Hepatocyte (in vitro differentiated cells): ENCODE measurements at regions not wholly inside any gene's neighbourhood (a gene's known extent, or its start where the extent isn't known, plus 50 kb on each side); places are given as distances from the start of the nearest gene placed in this dataset.

ENCODE experiments used
- DNase-seq: peaks from one replicate; pipeline ENCODE4 v3.0.0-alpha.2; 2016; ENCODE audit warnings: low spot score
- H2AFZ ChIP-seq: fragments of 200-600 bp; sonication (generic); 2 replicates; pipeline ENCODE4 v1.6.0; 2016; ENCODE audit warnings: antibody characterized with exemption, mild to moderate bottlenecking
- H3K27ac ChIP-seq: fragments of 200-600 bp; sonication (generic); 2 replicates; pipeline ENCODE4 v1.5.1; 2016; ENCODE audit warnings: mild to moderate bottlenecking
- H3K27me3 ChIP-seq: fragments of 200-600 bp; sonication (generic); 2 replicates; pipeline ENCODE4 v1.6.1; 2016
- H3K36me3 ChIP-seq: fragments of 200-600 bp; sonication (generic); replicated peaks from 2 replicates; pipeline ENCODE4 v1.5.1; 2016; ENCODE audit warnings: low read depth; ENCODE audit not compliant: insufficient read depth
- H3K4me1 ChIP-seq: fragments of 200-600 bp; sonication (generic); 2 replicates; pipeline ENCODE4 v1.5.1; 2016; ENCODE audit warnings: mild to moderate bottlenecking, moderate library complexity; ENCODE audit not compliant: insufficient read depth
- H3K4me2 ChIP-seq: fragments of 200-600 bp; sonication (generic); 2 replicates; pipeline ENCODE4 v1.6.0; 2016
- H3K4me3 ChIP-seq: fragments of 200-600 bp; sonication (generic); 2 replicates; pipeline ENCODE4 v1.5.1; 2016; ENCODE audit warnings: mild to moderate bottlenecking
- H3K79me2 ChIP-seq: fragments of 200-600 bp; sonication (generic); 2 replicates; pipeline ENCODE4 v1.6.0; 2017; ENCODE audit warnings: mild to moderate bottlenecking
- H3K9me2 ChIP-seq: fragments of 200-600 bp; sonication (generic); replicated peaks from 2 replicates; pipeline ENCODE4 v1.6.0; 2017; ENCODE audit warnings: mild to moderate bottlenecking; ENCODE audit not compliant: insufficient read depth
- H3K9me3 ChIP-seq: fragments of 200-600 bp; sonication (generic); 2 replicates; pipeline ENCODE4 v1.5.1; 2016; ENCODE audit warnings: low read depth, mild to moderate bottlenecking
- H4K20me1 ChIP-seq: fragments of 200-600 bp; sonication (generic); 2 replicates; pipeline ENCODE4 v1.6.0; 2016; ENCODE audit warnings: mild to moderate bottlenecking; ENCODE audit not compliant: insufficient read depth, poor library complexity, severe bottlenecking
- CTCF ChIP-seq: fragments of 200-600 bp; sonication (generic); IDR thresholded peaks from 2 replicates; pipeline ENCODE4 v1.5.1; 2016; ENCODE audit warnings: antibody characterized with exemption, mild to moderate bottlenecking; ENCODE audit not compliant: poor library complexity
- EZH2 ChIP-seq: fragments of 200-600 bp; sonication (generic); IDR thresholded peaks from 2 replicates; pipeline ENCODE4 v1.6.1; 2016; ENCODE audit warnings: antibody characterized with exemption, mild to moderate bottlenecking, borderline replicate concordance
- EZH2phosphoT487 ChIP-seq: fragments of 200-600 bp; sonication (generic); IDR thresholded peaks from one replicate; pipeline ENCODE4 v1.6.1; 2018; ENCODE audit warnings: antibody characterized with exemption, mild to moderate bottlenecking, low read depth, moderate library complexity; ENCODE audit not compliant: unreplicated experiment, severe bottlenecking
- WGBS: methylation state at CpG from one replicate; pipeline ENCODE4 v1.1.6; 2016; ENCODE audit warnings: low lambda C conversion rate; ENCODE audit errors: missing lambda C conversion rate; 5-methylcytosine and 5-hydroxymethylcytosine counted together

DNA sequence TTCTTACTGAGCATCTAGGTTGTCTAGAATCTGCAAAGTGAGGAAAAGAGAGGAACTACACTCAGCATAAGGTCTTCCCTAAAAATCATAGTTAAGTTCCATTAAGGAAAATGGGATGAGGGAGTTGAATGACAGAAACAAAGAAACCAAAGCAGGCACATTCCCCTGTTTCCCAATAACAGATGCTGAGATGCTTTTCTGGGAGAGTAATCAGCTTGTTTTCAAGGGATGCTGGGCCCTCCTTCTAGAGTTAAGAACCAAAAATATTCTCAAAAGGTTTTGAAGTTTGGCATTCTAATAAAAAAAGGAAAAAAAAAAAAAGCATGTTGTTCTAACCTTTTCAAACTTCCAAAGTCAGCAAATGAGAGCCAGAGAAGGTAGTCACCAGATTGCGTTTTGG is 105.2 kb upstream of the ZNF648 start:
- H2AFZ ChIP-seq: no peak overlapping the region
- TF ChIP-seq EZH2 (no peak), CTCF (no peak), EZH2phosphoT487 (no peak)
- no peaks in the 10 kb centered on the region for H4K20me1 ChIP-seq
- WGBS: 97% methylated on average over 1 of the region's 1 CpG
- H3K4me1 ChIP-seq: no peaks in the 10 kb centered on the region
- H3K4me2 ChIP-seq: no peak overlapping the region
- DNase-seq: no peak
- no peaks in the 10 kb centered on the region for H3K36me3 ChIP-seq
- H3K79me2 ChIP-seq: no peaks in the 10 kb centered on the region
- no peaks in the 10 kb centered on the region for H3K9me3 ChIP-seq
- H3K27me3 ChIP-seq: no peaks in the 10 kb centered on the region
- H3K27ac ChIP-seq: no peak overlapping the region
- H3K9me2 ChIP-seq: no peaks in the 10 kb centered on the region
- no peak overlapping the region for H3K4me3 ChIP-seq

DNA sequence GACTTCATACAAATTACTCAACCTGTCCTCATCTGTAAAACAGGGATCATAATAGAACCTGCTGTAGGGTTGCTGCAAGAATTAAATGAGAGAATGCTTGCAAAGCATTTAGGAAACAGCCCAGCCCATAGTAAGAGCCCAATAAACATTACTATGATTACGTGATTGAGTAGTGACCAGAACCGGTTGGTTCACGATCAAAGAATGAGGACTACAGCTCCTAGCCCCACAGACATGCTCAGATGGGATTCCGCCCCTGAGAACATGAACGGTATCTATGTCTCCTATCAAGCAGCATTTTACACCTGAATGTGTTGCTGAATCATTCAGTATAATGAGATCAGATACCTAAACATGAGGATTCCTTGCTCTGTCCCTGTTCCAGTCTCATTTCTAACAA is 104.8 kb upstream of the ZNF648 start:
- no peak for DNase-seq
- Histone ChIP-seq H3K4me1 (no peaks in the 10 kb centered on the region), H3K9me3 (no peaks in the 10 kb centered on the region), H3K9me2 (no peaks in the 10 kb centered on the region), H3K4me2 (no peak overlapping the region), H3K27ac (no peak overlapping the region), H2AFZ (no peak overlapping the region), H3K4me3 (no peak overlapping the region), H3K36me3 (no peaks in the 10 kb centered on the region), H3K79me2 (no peaks in the 10 kb centered on the region), H4K20me1 (no peaks in the 10 kb centered on the region), H3K27me3 (no peaks in the 10 kb centered on the region)
- 95% methylated on average over 5 of the region's 5 CpGs for WGBS
- no peak for TF ChIP-seq EZH2
- TF ChIP-seq EZH2phosphoT487: no peak
- no peak for TF ChIP-seq CTCF

GRCh38 chr1:182164273-182164672 is 102.8 kb upstream of the ZNF648 start:
- WGBS: 95% methylated on average over 2 of the region's 2 CpGs
- Histone ChIP-seq H3K4me3 (no peak overlapping the region), H3K27ac (no peak overlapping the region), H3K79me2 (no peaks in the 10 kb centered on the region), H3K9me3 (peaks cover 4% of the 10 kb centered on the region), H3K36me3 (no peaks in the 10 kb centered on the region), H3K27me3 (no peaks in the 10 kb centered on the region), H4K20me1 (no peaks in the 10 kb centered on the region), H3K4me2 (no peak overlapping the region), H2AFZ (no peak overlapping the region), H3K9me2 (no peaks in the 10 kb centered on the region), H3K4me1 (no peaks in the 10 kb centered on the region)
- DNase-seq: no peak
- TF ChIP-seq EZH2phosphoT487 (no peak), EZH2 (no peak), CTCF (no peak)

- no peak overlapping the region for H3K27ac ChIP-seq
- H2AFZ ChIP-seq: no peak overlapping the region
- WGBS: 98% methylated on average over 5 of the region's 5 CpGs
- no peak overlapping the region for H3K4me3 ChIP-seq
- H3K36me3 ChIP-seq: no peaks in the 10 kb centered on the region
- H3K4me2 ChIP-seq: no peak overlapping the region
- peaks cover 8% of the 10 kb centered on the region for H3K9me3 ChIP-seq
- no peaks in the 10 kb centered on the region for H3K9me2 ChIP-seq
- DNase-seq: no peak
- no peaks in the 10 kb centered on the region for H3K27me3 ChIP-seq
- no peaks in the 10 kb centered on the region for H3K4me1 ChIP-seq
- H4K20me1 ChIP-seq: no peaks in the 10 kb centered on the region
- no peaks in the 10 kb centered on the region for H3K79me2 ChIP-seq
- TF ChIP-seq EZH2: no peak
- TF ChIP-seq EZH2phosphoT487: no peak
- TF ChIP-seq CTCF: no peak
Observed at GRCh38 chr1:182163821-182164223, 102.3 kb upstream of the ZNF648 start.
